CMK (cell line): ENCODE measurements at regions not wholly inside any gene's neighbourhood (a gene's known extent, or its start where the extent isn't known, plus 50 kb on each side); places are given as distances from the start of the nearest gene placed in this dataset.

ENCODE experiments used
- DNase-seq: peaks from one replicate; pipeline ENCODE4 v3.0.0-alpha.2; 2010; ENCODE audit warnings: low read depth

- no peak for DNase-seq
These were observed 193.2 kb upstream of the TWIST2 start for GRCh38 chr2:238654479-238655197.

- no peak for DNase-seq
These were observed 192.6 kb upstream of the TWIST2 start for GRCh38 chr2:238655198-238655860.

GRCh38 chr2:238655974-238656722 lies 191.7 kb upstream of the TWIST2 start:
- DNase-seq, result no peak

- DNase-seq, result no peak
These were observed 190.5 kb upstream of the TWIST2 start for GRCh38 chr2:238657132-238658053.

- DNase-seq, result no peak
These were observed 189.9 kb upstream of the TWIST2 start for GRCh38 chr2:238658054-238658407.

- DNase-seq, result no peak
These were observed 189.1 kb upstream of the TWIST2 start for GRCh38 chr2:238658820-238659219.

GRCh38 chr2:238659231-238659630 lies 188.7 kb upstream of the TWIST2 start:
- no peak for DNase-seq

GRCh38 chr2:238663586-238663985 lies 184.3 kb upstream of the TWIST2 start:
- no peak for DNase-seq

- no peak for DNase-seq
These were observed 182.0 kb upstream of the TWIST2 start for GRCh38 chr2:238665919-238666318.

- DNase-seq, result no peak
These were observed 181.3 kb upstream of the TWIST2 start for GRCh38 chr2:238666543-238666942.

- no peak for DNase-seq
These were observed 180.9 kb upstream of the TWIST2 start for GRCh38 chr2:238667008-238667407.

GRCh38 chr2:238667639-238668038 lies 180.2 kb upstream of the TWIST2 start:
- no peak for DNase-seq

GRCh38 chr2:238668426-238668825 lies 179.5 kb upstream of the TWIST2 start:
- DNase-seq, result no peak

- DNase-seq, result no peak
These were observed 178.8 kb upstream of the TWIST2 start for GRCh38 chr2:238669046-238669445.

- no peak for DNase-seq
These were observed 178.3 kb upstream of the TWIST2 start for GRCh38 chr2:238669581-238670080.

GRCh38 chr2:238670111-238670585 lies 177.7 kb upstream of the TWIST2 start:
- no peak for DNase-seq

- DNase-seq, result no peak
These were observed 165.3 kb upstream of the TWIST2 start for GRCh38 chr2:238682536-238682935.

GRCh38 chr2:238684362-238685326 lies 163.2 kb upstream of the TWIST2 start:
- no peak for DNase-seq

GRCh38 chr2:238685327-238685709 lies 162.6 kb upstream of the TWIST2 start:
- no peak for DNase-seq

GRCh38 chr2:238685713-238686112 lies 162.2 kb upstream of the TWIST2 start:
- no peak for DNase-seq

GRCh38 chr2:238686223-238686622 lies 161.7 kb upstream of the TWIST2 start:
- no peak for DNase-seq
